T-helper 1 cell (primary cell): ENCODE measurements at regions not wholly inside any gene's neighbourhood (a gene's known extent, or its start where the extent isn't known, plus 50 kb on each side); places are given as distances from the start of the nearest gene placed in this dataset.
"Not testable (repeated sequence)": the region's sequence is repeated elsewhere in the genome, so short reads cannot be mapped to it uniquely, and the experiment has no call there.

Experiments used
- DNase-seq, 5 donors: peaks; one replicate each; pipeline ENCODE4 v3.0.0-alpha.2; 2012 to 2020

GRCh38 chr6:15922510-15923250 lies 206.2 kb upstream of the MYLIP start:
- DNase-seq, result no peak

- DNase-seq, result no peak
Observed at GRCh38 chr6:15921243-15921642, 207.6 kb upstream of the MYLIP start.

- no peak for DNase-seq
Observed at GRCh38 chr6:15916581-15916980, 212.3 kb upstream of the MYLIP start.

- DNase-seq, result no peak
Observed at GRCh38 chr6:15915508-15916178, 213.2 kb upstream of the MYLIP start.

- peak in 1 of 5 donors; percentile 20 for DNase-seq
Observed at GRCh38 chr6:15914553-15914952, 214.3 kb upstream of the MYLIP start.

- no peak for DNase-seq
Observed at GRCh38 chr6:15913573-15913972, 215.3 kb upstream of the MYLIP start.

- DNase-seq, result no peak
Observed at GRCh38 chr6:15912505-15913400, 216.1 kb upstream of the MYLIP start.

- DNase-seq, result peak in 1 of 5 donors; percentile 19
Observed at GRCh38 chr6:15911753-15912504, 217.0 kb upstream of the MYLIP start.

GRCh38 chr6:15909290-15910070 lies 219.4 kb upstream of the MYLIP start:
- DNase-seq, result no peak

GRCh38 chr6:15908871-15909270 lies 220.0 kb upstream of the MYLIP start:
- no peak for DNase-seq

GRCh38 chr6:15907914-15908518 lies 220.9 kb upstream of the MYLIP start:
- DNase-seq, result no peak

- not testable (repeated sequence) for DNase-seq
Observed at GRCh38 chr6:15907220-15907913, 221.5 kb upstream of the MYLIP start.

- no peak for DNase-seq
Observed at GRCh38 chr6:15906420-15907016, 222.4 kb upstream of the MYLIP start.

- DNase-seq, result no peak
Observed at GRCh38 chr6:15905488-15906419, 223.1 kb upstream of the MYLIP start.

- DNase-seq, result no peak
Observed at GRCh38 chr6:15904651-15905376, 224.1 kb upstream of the MYLIP start.

- DNase-seq, result peak in 1 of 5 donors; percentile 81
Observed at GRCh38 chr6:15901141-15902115, 227.5 kb upstream of the MYLIP start.

- no peak for DNase-seq
Observed at GRCh38 chr6:15898693-15899092, 230.2 kb upstream of the MYLIP start.
